Tibial nerve (tissue), 4 donors: ENCODE measurements at regions not wholly inside any gene's neighbourhood (a gene's known extent, or its start where the extent isn't known, plus 50 kb on each side); places are given as distances from the start of the nearest gene placed in this dataset.
A peak's percentile ranks its signal among the peaks of the same experiment; 100 is the strongest.

ENCODE experiments used
- DNase-seq, 2 donors: peaks; one replicate each; pipeline ENCODE4 v3.0.0-alpha.2; 2019; ENCODE audit warnings: low spot score in 2 of 2
- H3K27ac ChIP-seq, 4 donors: fragments of 200-600 bp; sonication (generic) in 3 of 4; one replicate each; pipeline ENCODE4 v1.5.1; 2017 to 2019; ENCODE audit warnings: mild to moderate bottlenecking in 1 of 4
- H3K27me3 ChIP-seq, 2 donors: fragments of 200-600 bp; sonication (generic) in 1 of 2; one replicate each; pipeline versions ENCODE4 v1.5.1 to v1.6.0; 2017 to 2019
- H3K36me3 ChIP-seq, 3 donors: fragments of 200-600 bp; sonication (generic); one replicate each; pipeline ENCODE4 v1.5.1; 2018 to 2019
- H3K4me1 ChIP-seq, 4 donors: fragments of 200-600 bp; sonication (generic) in 3 of 4; one replicate each; pipeline ENCODE4 v1.5.1; 2017 to 2019
- H3K4me3 ChIP-seq, 4 donors: fragments of 200-600 bp; sonication (generic) in 3 of 4; one replicate each; pipeline ENCODE4 v1.5.1; 2017 to 2019; ENCODE audit warnings: mild to moderate bottlenecking in 1 of 4, moderate library complexity in 1 of 4
- H3K9me3 ChIP-seq, 4 donors: fragments of 200-600 bp; sonication (generic) in 3 of 4; one replicate each; pipeline ENCODE4 v1.5.1; 2017 to 2019
- CTCF ChIP-seq, 5 experiments: fragments of 200-600 bp in 3 of 5; fragments of 450-650 bp in 2 of 5; sonication (generic) in 3 of 5; IDR thresholded peaks; one replicate each; pipeline ENCODE4 v1.5.1; 2016 to 2019; ENCODE audit warnings: antibody characterized with exemption in 5 of 5, mild to moderate bottlenecking in 3 of 5, moderate library complexity in 2 of 5
- EP300 ChIP-seq, 2 donors: sonication (generic); formaldehyde crosslinking; IDR thresholded peaks; one replicate each; pipeline ENCODE4 v1.6.1; 2017; ENCODE audit warnings: antibody characterized with exemption in 2 of 2, mild to moderate bottlenecking in 1 of 2
- POLR2A ChIP-seq, 2 donors: fragments of 450-650 bp; IDR thresholded peaks; one replicate each; pipeline ENCODE4 v1.6.1; 2017; ENCODE audit warnings: antibody characterized with exemption in 2 of 2, mild to moderate bottlenecking in 2 of 2, moderate library complexity in 2 of 2
- WGBS, 2 donors: methylation state at CpG; one replicate each; pipeline ENCODE4 v1.1.5; 2018; 5-methylcytosine and 5-hydroxymethylcytosine counted together

- H3K4me3 ChIP-seq = no peak overlapping the region
- H3K36me3 ChIP-seq = no peaks in the 10 kb centered on the region
- WGBS, 2 donors = 63 to 73% methylated on average over 3 of the region's 3 CpGs
- DNase-seq = no peak
- peaks cover 0 to 8% (median 0%) of the 10 kb centered on the region in 4 donors for H3K4me1 ChIP-seq
- H3K9me3 ChIP-seq = no peaks in the 10 kb centered on the region
- no peak overlapping the region for H3K27ac ChIP-seq
- TF ChIP-seq CTCF (IDR thresholded peaks at IDR 0.05) (no peak), POLR2A (IDR thresholded peaks at IDR 0.05) (no peak), EP300 (IDR thresholded peaks at IDR 0.05) (no peak)
- H3K27me3 ChIP-seq = no peaks in the 10 kb centered on the region
Observed at GRCh38 chr5:156197042-156197635, 129.8 kb upstream of the SGCD start.

- 86 to 89% methylated on average over 1 of the region's 1 CpG for WGBS, 2 donors
- TF ChIP-seq EP300 (IDR thresholded peaks at IDR 0.05) = no peak
- no peak for TF ChIP-seq CTCF (IDR thresholded peaks at IDR 0.05)
- TF ChIP-seq POLR2A (IDR thresholded peaks at IDR 0.05) = no peak
Observed at GRCh38 chr5:156199045-156199444, 127.9 kb upstream of the SGCD start.

GRCh38 chr5:156200938-156201787 is 125.8 kb upstream of the SGCD start:
- TF ChIP-seq POLR2A (IDR thresholded peaks at IDR 0.05) = no peak
- TF ChIP-seq CTCF (IDR thresholded peaks at IDR 0.05) = no peak
- TF ChIP-seq EP300 (IDR thresholded peaks at IDR 0.05) = no peak
- Histone ChIP-seq H3K9me3 (no peaks in the 10 kb centered on the region), H3K27me3 (no peaks in the 10 kb centered on the region), H3K36me3 (no peaks in the 10 kb centered on the region), H3K4me1 (peaks cover 0 to 11% (median 0%) of the 10 kb centered on the region in 4 donors), H3K27ac (peak overlapping the region in 1 of 4 donors; percentile 53), H3K4me3 (no peak overlapping the region)
- DNase-seq = no peak
- 75 to 76% methylated on average over 8 of the region's 8 CpGs for WGBS, 2 donors

More at GRCh38 chr5:156199045-156199444, 127.9 kb upstream of the SGCD start:
- H3K27me3 ChIP-seq = no peaks in the 10 kb centered on the region
- H3K4me3 ChIP-seq = no peak overlapping the region
- peaks cover 0 to 11% (median 0%) of the 10 kb centered on the region in 4 donors for H3K4me1 ChIP-seq
- H3K9me3 ChIP-seq = no peaks in the 10 kb centered on the region
- H3K36me3 ChIP-seq = no peaks in the 10 kb centered on the region
- no peak overlapping the region for H3K27ac ChIP-seq
- no peak for DNase-seq

GRCh38 chr5:156201788-156202403 is 125.1 kb upstream of the SGCD start:
- H3K27ac ChIP-seq = peak overlapping the region in 2 of 4 donors; percentile 6 to 40
- H3K9me3 ChIP-seq = no peaks in the 10 kb centered on the region
- H3K36me3 ChIP-seq = no peaks in the 10 kb centered on the region
- DNase-seq = peak in 1 of 2 donors; percentile 9
- no peaks in the 10 kb centered on the region for H3K27me3 ChIP-seq
- WGBS, 2 donors = 32 to 39% methylated on average over 3 of the region's 3 CpGs
- H3K4me3 ChIP-seq = no peak overlapping the region
- TF ChIP-seq EP300 (IDR thresholded peaks at IDR 0.05) (no peak), POLR2A (IDR thresholded peaks at IDR 0.05) (no peak), CTCF (IDR thresholded peaks at IDR 0.05) (no peak)
- peaks cover 0 to 11% (median 0%) of the 10 kb centered on the region in 4 donors for H3K4me1 ChIP-seq

DNA sequence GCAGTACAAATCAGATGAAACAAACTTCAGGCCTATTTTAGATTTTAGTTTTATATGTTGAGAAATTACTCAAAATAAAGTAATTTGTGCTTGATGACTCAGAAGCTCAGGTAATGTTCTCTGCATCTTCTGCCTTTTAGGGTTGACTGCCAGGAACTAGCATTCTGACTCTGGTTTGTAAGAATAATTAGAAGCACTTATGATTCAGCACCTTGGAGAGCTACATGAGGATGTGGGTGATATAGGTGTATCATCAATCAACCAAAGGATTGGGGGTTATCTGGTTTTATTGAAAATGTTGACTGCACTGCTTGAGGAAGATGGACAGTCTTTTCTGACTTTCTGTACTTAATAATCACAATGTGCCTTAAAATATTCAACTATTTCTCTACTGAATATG is 118.7 kb upstream of the SGCD start:
- DNase-seq = no peak
- H3K27ac ChIP-seq = no peak overlapping the region
- peaks cover 0 to 22% (median 0%) of the 10 kb centered on the region in 4 donors for H3K9me3 ChIP-seq
- no peaks in the 10 kb centered on the region for H3K4me1 ChIP-seq
- H3K36me3 ChIP-seq = no peaks in the 10 kb centered on the region
- no peak overlapping the region for H3K4me3 ChIP-seq
- no peaks in the 10 kb centered on the region for H3K27me3 ChIP-seq
- TF ChIP-seq CTCF (IDR thresholded peaks at IDR 0.05) = no peak
- no peak for TF ChIP-seq EP300 (IDR thresholded peaks at IDR 0.05)
- no peak for TF ChIP-seq POLR2A (IDR thresholded peaks at IDR 0.05)
